HG03354 (cell line): ENCODE measurements at regions not wholly inside any gene's neighbourhood (a gene's known extent, or its start where the extent isn't known, plus 50 kb on each side); places are given as distances from the start of the nearest gene placed in this dataset.

Source experiments
- ATAC-seq: cut with Tn5 transposase; IDR thresholded peaks from one replicate; pipeline ENCODE4 v1.9.1; 2021; ENCODE audit warnings: mild to moderate bottlenecking; ENCODE audit not compliant: unreplicated experiment, poor library complexity, severe bottlenecking

DNA sequence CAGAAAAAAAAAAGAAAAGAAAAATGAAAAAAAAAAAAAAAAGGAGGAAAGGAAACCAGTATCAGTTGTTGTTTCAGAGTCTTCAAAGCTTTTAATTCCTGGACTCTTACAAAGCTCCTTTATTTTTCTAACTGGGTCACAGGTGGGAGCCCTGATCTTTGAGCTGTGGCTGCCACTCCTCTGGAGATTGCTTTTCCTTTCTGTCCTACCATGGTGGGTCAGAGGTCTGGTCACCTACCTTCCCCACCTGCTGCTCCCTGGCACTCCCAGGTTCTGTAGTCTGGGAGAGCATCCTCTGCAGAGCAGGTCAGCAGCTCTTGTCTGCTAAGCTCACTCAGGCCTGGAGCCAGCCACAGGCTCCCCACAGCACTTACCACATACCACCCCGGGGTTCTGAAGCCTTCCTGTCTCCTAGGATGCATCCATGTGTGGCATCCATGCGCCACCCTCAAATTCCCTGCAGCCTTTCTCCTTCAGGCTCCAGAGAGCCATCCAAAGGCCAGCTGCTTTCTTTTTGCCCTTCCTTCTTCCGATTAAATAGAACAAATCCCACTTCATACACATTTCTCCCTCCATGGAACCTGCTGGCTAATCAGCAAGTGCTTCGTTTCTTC is 73.2 kb upstream of the TPK1 start:
- peak; percentile 20 for ATAC-seq

DNA sequence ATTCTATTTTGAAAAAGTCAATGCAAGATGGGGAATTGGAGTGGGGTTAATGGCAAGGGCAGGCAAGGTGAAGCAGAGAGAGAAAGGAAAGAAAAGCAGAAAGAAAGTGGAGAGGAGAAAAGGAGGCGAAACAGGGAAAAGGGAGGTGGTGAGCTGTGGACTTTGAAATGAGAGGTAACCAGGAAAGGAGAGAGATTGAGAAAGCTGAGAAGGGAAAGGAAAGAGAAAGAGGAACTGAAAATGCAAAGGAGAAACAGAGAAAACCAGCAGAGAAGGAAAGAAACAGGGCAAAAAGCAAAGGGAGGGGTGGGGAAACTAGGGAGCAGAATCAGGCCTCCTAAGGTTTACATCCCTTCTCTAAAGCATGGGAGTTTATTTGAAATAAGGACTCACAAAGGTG is 72.5 kb upstream of the TPK1 start:
- ATAC-seq: peak; percentile 39

DNA sequence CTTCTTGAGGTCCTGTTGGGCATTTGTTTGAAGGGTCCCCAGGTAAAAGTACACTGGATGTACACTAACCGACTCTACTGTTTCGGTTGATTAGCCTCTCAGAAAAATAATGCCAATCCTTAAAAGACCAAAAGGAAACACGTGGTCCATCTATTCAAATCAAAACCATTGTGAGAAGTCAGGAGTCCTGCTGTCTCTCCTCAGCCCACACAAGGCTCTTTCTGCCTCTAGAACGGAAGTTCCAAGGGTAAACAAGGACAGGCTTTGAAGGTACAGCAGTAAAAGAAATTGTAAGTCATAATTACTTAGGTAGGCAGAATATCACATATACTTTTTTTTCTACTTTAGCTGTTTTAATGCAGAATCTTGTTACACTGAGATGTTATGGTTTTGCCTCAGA is 71.7 kb upstream of the TPK1 start:
- ATAC-seq: no peak

DNA sequence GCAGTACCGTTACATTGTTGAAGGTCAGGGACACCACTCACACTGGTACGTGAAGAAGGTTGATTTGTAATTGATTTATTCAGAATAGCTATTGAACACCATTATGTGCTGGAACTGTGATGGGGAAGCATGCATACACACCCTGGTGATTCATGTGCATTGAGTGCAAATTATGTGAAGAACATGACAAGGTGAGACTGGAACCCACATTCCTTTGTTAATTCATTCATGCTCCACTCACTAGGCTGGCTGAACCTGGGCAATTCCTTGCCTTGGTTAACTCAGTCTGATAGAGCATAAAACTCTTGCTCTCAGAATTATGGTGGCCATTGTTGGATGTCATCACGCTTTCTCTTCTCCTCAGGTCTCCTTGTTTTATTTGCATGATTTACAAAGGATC is 67.3 kb upstream of the TPK1 start:
- ATAC-seq: no peak

DNA sequence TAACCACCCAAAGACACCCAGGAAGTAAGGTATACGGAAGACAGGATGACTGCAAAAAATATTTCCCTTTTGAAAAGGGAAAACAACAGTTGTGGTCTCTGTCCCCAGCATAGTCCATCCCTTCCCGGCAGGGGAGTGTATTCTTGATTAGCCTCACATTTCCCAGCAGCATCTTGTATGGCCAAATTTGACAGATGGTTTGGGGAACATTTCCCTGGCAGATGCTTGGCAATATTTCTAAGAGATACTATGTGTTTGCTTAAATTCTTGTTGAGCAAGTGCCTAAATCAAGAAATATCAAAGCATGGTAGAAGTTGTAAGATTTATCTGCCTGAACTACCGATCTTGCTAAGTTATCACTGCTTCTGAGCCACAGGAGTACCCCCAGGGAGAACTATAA is 56.9 kb upstream of the TPK1 start:
- no peak for ATAC-seq
